SH-SY5Y (cell line): ENCODE measurements at regions not wholly inside any gene's neighbourhood (a gene's known extent, or its start where the extent isn't known, plus 50 kb on each side); places are given as distances from the start of the nearest gene placed in this dataset.

Experiments used
- GATA2 ChIP-seq: IDR thresholded peaks from 2 replicates; pipeline ENCODE4 v1.6.1; 2011; ENCODE audit warnings: mild to moderate bottlenecking, low read depth, low read length
- GATA3 ChIP-seq: IDR thresholded peaks from 2 replicates; pipeline ENCODE4 v1.6.1; 2011; ENCODE audit warnings: low read depth, mild to moderate bottlenecking, low read length, moderate library complexity

- TF ChIP-seq GATA2 = no peak
- no peak for TF ChIP-seq GATA3
Measured at GRCh38 chr3:153809097-153809496, 312.1 kb upstream of the ARHGEF26 start.
